GM18511 (cell line): ENCODE measurements at regions not wholly inside any gene's neighbourhood (a gene's known extent, or its start where the extent isn't known, plus 50 kb on each side); places are given as distances from the start of the nearest gene placed in this dataset.

Experiments used
- ATAC-seq: cut with Tn5 transposase; IDR thresholded peaks from one replicate; pipeline ENCODE4 v1.9.1; 2021; ENCODE audit warnings: mild to moderate bottlenecking, moderate library complexity; ENCODE audit not compliant: unreplicated experiment

GRCh38 chr22:48711031-48711431 lies 1116.6 kb downstream of the BRD1 start:
- ATAC-seq = no peak

GRCh38 chr22:48710410-48710809 lies 1117.3 kb downstream of the BRD1 start:
- ATAC-seq = no peak

GRCh38 chr22:48709976-48710375 lies 1117.7 kb downstream of the BRD1 start:
- no peak for ATAC-seq

DNA sequence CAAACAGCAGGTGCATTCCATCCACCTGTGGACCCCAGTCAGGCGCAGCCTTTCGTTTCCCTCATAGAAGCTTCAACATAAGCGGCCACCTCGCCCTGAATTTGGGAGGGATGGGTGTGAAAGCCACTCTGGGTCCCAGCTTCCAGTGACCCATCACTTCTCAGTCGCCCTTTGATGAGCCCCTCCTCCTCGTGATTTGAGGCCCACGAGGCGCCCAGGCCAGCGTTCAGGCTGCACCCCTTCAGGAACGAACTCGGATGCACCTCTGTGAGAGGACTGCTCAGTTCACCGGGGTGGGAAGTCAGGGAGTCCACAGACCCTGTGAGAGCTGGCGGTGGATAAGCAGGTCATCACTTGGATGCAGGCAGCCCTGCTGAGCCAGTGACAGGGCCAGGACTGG lies 1118.2 kb downstream of the BRD1 start:
- ATAC-seq = no peak

DNA sequence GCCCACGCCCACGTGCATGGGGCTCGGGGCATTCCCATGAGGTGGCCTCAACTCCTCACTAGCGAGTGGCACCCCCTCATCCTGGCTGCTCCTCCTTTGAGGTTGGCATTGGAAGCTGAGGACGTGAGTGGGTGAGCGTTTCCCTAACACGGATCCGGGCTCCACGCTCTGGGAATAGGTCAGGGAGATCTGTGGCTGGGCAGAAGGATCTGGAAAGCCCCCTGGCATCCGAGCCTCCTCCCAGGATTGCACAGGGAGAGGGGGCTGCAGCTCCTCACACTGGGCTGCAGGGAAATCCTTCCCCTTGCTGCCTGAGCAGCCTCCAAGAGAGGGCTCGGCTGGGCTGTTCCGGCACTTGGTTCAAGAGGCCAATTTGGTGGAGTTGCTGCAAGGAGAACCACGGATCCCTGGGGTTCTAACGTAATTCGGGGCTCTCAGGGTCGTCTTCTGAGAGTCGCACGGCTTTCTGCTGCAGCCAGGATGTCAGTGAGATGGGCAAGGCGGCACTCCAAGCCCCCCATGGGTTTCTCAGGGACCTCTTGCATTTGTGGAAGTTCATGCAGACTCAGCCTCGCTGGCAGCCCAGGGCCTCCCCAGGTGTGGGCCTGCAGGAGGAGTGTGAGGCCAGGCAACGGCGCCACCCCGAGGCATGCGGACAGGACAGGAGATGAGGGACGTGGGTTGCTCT lies 1119.0 kb downstream of the BRD1 start:
- ATAC-seq = no peak

- no peak for ATAC-seq
These were observed 1119.7 kb downstream of the BRD1 start for GRCh38 chr22:48707763-48708557.

- ATAC-seq = no peak
These were observed 1120.5 kb downstream of the BRD1 start for GRCh38 chr22:48706934-48707762.

DNA sequence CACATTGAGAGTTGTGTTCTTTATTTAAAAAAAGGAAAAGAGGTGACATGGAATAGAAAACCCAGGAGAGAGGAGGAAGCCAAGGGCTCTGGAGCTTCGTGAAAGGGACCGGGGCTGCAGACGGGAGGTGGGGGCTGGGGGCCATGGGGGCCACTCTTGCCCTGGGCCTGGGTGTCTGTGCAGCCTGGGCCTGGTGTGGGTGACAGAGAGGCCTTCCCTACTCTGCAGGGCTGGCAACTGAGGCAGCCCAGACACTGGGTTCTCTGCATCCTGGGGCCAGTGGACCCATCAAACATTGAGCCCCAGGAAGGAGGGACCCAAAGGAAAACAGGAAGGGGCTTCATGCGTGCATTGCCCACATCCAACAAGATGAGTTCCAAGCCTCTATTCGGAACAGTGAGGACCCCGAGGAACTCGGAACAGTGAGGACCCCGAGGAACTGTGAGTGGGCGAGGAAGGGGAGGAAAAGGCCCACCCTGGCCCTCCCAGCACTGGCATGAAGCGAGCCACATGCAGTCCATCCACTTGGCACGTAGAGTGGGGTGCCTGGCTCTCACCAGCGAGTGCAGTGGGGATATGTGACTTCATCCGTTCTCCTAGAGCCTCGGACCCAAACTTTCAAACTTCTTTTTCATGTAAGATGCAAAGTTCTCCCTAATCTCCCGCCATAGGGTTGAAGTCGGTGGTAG lies 1121.6 kb downstream of the BRD1 start:
- ATAC-seq = no peak

DNA sequence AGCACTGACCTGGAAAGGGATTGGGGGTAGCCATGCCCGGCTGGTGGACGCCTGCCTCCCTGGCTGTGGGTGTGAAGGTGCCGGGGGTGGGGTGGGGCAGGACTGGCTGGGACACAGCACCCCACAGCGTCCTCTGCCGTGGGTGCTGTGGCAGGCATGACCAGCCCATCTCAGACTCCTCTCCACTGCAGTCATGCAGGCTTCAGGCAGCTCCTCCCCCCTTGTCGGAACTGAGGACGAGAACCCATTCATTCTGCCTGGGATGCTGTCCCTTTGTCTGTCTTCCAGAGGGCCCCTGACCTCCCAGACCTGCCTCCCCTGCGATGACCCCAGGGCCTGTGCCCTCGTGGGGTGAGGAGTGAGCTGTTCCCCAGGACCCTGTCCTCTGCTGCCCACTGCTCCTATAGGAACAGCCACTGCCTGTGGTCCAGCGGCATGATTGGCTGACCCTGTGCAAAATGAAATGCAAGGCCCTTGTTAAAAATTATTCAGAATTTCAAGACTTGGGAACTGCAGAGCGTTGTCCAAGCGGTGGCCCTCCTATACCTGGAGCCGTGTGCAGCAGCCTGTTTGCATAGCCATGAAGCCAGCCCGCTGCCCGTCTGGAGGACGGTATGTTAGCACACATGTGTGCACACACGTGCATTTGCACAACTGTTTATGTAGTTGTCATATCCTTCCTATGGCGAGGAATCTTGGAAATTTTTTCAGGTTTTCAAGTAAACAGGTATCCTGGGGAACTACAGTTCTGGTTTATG lies 1122.3 kb downstream of the BRD1 start:
- ATAC-seq = no peak

GRCh38 chr22:48704335-48704734 lies 1123.3 kb downstream of the BRD1 start:
- ATAC-seq = no peak

GRCh38 chr22:48703265-48703941 lies 1124.3 kb downstream of the BRD1 start:
- ATAC-seq = no peak

DNA sequence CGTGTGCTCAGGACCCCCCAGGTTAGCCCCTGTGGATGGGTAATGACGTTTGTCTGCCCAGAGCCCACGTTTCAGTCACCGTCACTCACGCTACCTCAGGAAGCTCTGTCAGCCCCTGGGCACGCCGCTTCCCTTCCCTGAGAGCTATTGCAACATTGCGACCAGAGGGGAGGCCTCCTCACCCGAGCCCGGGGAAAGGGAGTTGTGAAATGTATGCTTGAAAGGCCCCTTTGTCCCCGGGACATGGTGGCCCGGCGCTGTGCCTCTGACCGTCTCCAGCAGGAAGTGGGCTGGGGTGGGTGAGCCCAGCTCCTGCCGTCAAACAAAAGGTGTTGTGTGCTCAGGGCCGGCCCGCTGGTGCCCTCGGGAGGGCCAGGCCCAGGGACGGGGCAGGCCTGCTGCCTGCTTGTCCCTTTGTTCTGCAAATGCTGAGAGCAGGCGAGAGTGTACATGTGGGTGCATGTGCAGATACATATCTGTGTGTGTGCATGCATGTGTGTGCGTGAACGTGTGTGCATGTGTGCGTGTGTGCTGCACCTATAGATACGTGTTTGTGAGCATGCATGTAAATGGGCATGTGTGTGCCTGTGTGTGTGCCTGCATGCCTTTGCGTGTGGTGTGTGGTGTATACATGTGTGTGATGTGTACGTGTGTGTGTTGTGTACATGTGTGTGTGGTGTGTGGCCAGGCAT lies 1125.0 kb downstream of the BRD1 start:
- ATAC-seq = no peak

DNA sequence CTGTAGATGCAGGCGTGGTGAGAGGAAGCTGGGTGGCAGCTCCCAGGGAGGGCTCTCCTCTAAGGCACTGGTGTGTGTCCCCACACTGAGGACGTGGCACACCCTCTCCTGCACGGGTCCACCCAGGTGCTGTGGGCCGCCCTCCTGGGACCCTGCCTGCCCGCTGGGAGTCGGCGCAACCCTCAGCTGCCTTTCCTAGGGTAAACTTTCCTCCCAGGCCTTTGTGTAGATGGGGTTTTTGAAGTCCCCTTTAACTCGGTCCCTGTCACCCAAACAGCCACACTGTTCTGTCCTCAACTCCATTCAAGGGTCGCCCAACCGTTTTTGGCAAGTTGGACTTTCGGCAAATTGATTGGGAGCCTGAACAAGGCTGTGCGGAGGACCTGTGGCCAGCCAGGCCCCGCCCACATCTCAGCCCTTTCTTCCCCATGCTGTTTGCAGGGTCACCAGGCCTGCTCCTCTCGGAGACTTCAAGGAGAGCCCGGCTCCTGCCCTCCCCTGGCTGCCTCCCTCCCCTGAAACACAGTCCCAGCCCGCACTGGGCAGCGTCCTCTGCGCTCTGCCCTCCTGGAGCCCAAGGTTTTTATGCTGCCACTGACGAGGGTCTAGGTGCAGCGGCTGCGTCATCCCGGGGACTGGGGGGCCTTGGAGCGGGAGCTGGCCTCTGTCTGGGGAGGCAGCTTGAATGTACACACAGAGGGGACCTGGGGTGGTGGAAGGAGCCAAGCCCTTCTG lies 1126.2 kb downstream of the BRD1 start:
- no peak for ATAC-seq

- no peak for ATAC-seq
These were observed 1126.9 kb downstream of the BRD1 start for GRCh38 chr22:48700566-48701295.

- no peak for ATAC-seq
These were observed 1127.5 kb downstream of the BRD1 start for GRCh38 chr22:48700180-48700565.

DNA sequence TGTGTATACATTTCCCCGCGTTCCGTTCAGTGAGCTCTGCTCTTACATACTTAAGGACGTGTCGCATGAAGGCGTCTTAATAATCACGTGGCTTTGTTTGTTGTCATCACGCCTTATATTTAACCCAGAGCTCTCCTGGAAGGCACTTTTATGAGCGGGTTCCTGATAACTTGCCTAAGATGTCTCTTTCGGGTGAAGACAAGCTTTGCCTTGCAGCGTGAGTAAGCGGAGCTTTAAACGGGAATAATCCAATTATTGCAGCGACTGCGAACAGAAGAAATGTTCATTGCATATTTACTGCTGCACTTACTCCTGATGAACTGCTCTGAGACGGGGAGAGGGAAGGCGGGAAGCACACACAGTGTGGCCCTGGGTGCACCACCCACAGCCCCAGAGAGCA lies 1128.2 kb downstream of the BRD1 start:
- no peak for ATAC-seq

DNA sequence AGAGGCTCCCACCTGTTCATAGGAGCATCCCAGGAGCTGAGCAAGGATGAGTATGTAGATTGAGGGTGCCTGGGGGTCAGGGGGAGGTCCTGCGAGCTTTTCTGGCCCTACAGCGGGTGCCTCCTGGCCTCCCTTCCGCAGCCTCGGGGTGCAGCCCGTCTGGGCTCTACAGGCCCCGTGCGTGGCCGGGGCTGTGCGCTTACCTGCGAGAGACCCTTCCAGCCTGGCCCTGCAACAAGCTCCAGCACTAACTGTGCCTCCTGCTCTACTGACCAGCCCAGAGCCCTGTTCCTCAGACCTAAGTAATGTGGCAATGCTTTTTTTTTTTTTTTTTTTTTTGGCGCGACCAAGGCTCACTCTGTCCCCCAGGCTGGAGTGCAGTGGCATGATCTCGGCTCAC lies 1129.1 kb downstream of the BRD1 start:
- no peak for ATAC-seq
